Left ventricle myocardium inferior (tissue), 1 donor: ENCODE measurements at regions not wholly inside any gene's neighbourhood (a gene's known extent, or its start where the extent isn't known, plus 50 kb on each side); places are given as distances from the start of the nearest gene placed in this dataset.

Experiments
- DNase-seq: peaks from one replicate; pipeline ENCODE4 v3.0.0-alpha.2; 2020
- H3K27ac ChIP-seq: fragments of 200-600 bp; replicated peaks from 2 replicates; pipeline ENCODE4 v1.8.0; 2021
- H3K27me3 ChIP-seq: fragments of 200-600 bp; 2 replicates; pipeline ENCODE4 v1.8.0; 2021; ENCODE audit warnings: low read depth
- H3K36me3 ChIP-seq: fragments of 200-600 bp; 2 replicates; pipeline ENCODE4 v1.8.0; 2021
- H3K4me1 ChIP-seq: fragments of 200-600 bp; 2 replicates; pipeline ENCODE4 v1.8.0; 2021
- H3K4me3 ChIP-seq: fragments of 200-600 bp; 2 replicates; pipeline ENCODE4 v1.8.0; 2021; ENCODE audit warnings: mild to moderate bottlenecking, moderate library complexity
- H3K9me3 ChIP-seq: fragments of 200-600 bp; replicated peaks from 2 replicates; pipeline ENCODE4 v1.8.0; 2021
- intact Hi-C: fragments of 100-400 bp; cut with micrococcal nuclease; formaldehyde crosslinking; loops from one replicate; pipeline ENCODE4 v1.11.0; 2022
- TF ChIP-seq, protein P1 (sequence below): fragments of 200-600 bp; IDR thresholded peaks from 2 replicates; pipeline ENCODE4 v1.8.0; 2021; ENCODE audit warnings: antibody characterized with exemption, mild to moderate bottlenecking, borderline replicate concordance
- donor health status: DM: no; HTN: yes; CAD: no; lungs with severe emphysema.

DNA sequence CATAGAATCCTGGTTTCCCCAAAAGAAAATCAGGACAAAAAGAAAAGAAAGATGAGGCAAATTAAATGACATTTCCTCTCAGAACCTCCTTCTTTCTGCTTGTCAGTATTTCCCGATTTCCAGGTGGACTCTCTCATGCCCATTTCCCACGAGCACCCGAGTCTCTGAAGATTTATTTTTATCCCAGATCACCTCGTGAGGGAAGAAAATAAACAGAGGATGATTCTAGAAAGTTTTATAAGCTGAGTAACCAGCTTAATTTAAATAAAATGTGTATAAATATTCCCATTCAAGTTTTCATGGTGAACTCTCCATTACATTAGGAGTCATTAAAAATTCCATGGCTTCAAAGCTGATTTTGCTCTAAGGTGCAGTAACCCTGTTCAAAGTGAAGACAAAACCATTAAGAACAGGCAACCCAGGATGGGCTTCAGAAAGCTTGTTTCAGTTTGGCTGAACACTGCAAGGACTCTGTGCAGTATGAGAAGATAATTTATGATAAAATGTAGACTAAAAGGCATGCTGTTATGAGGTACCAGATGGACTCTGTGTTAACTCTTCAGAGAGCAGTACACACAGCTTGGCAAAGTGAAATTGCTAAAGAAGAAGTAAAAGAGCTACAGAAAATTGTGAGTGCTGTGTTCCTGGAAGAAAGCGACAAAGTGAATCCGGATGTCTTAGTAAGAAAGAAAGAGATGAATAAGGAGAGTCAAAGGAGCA is 521.3 kb upstream of the LRRN3 start:
- intact Hi-C loops = no loop called here
- no peak for DNase-seq

DNA sequence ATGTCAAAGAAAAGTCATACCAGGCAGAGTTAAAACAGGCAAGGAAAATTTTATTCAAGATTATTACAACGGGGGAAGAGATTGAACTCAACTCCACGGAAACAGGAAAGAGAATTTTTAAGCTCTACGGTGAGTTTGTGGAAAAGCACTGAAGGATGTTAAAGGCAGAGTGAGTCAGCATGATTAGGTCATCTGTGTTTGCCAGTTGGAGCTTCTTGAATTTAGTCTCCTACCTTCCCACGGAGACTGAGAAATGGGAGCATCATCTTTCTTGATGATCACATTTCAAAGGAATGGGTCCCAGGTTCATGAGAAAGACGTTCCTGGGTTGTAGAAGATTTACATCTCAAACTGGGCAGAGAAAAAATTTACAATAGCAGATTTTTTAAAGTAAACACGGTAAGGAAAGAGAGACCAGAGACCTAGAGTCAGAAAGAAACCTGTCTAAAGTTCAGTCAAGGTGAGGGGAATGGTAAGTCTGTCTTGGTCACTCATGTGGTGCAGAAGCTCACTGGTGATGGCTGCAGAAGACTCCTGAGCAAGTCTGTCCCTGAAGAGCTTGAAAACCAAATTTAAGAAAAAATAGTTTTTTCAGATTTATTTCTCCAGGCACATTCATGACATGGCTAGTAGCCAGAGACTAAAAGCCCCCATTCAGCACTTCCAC is 516.9 kb upstream of the LRRN3 start:
- no peak for DNase-seq
- Histone ChIP-seq H3K36me3 (no peaks in the 10 kb centered on the region), H3K27me3 (no peaks in the 10 kb centered on the region), H3K4me1 (no peaks in the 10 kb centered on the region), H3K4me3 (no peak overlapping the region), H3K9me3 (no peaks in the 10 kb centered on the region), H3K27ac (no peak overlapping the region)
- intact Hi-C loops = no loop called here
- TF ChIP-seq, protein P1, sequence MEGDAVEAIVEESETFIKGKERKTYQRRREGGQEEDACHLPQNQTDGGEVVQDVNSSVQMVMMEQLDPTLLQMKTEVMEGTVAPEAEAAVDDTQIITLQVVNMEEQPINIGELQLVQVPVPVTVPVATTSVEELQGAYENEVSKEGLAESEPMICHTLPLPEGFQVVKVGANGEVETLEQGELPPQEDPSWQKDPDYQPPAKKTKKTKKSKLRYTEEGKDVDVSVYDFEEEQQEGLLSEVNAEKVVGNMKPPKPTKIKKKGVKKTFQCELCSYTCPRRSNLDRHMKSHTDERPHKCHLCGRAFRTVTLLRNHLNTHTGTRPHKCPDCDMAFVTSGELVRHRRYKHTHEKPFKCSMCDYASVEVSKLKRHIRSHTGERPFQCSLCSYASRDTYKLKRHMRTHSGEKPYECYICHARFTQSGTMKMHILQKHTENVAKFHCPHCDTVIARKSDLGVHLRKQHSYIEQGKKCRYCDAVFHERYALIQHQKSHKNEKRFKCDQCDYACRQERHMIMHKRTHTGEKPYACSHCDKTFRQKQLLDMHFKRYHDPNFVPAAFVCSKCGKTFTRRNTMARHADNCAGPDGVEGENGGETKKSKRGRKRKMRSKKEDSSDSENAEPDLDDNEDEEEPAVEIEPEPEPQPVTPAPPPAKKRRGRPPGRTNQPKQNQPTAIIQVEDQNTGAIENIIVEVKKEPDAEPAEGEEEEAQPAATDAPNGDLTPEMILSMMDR = no peak

More for the DNA sequence above, 521.3 kb upstream of the LRRN3 start:
- Histone ChIP-seq H3K9me3 (no peaks in the 10 kb centered on the region), H3K4me3 (no peak overlapping the region), H3K4me1 (peaks cover 5% of the 10 kb centered on the region), H3K36me3 (no peaks in the 10 kb centered on the region), H3K27ac (no peak overlapping the region), H3K27me3 (no peaks in the 10 kb centered on the region)
- TF ChIP-seq, protein P1 = no peak

DNA sequence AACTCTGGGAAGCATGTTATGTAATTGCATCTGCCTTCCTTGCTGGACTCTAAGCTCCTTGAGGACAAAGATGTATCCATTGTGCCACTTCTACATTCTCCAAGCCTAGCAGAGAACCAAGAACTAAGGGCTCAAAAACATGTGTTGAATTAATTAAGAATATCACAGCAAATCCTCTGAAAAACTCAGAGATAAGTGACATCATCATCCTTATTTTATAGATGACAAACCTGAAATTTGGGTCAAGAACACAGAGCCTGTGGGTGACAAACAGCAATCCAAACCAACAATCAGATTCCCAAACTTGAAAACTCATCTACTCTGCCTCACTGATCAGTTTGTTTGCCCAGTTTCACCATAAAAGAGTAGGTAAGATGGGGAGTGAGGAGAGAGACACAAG is 503.6 kb upstream of the LRRN3 start:
- Histone ChIP-seq H3K4me3 (no peak overlapping the region), H3K9me3 (no peaks in the 10 kb centered on the region), H3K36me3 (no peaks in the 10 kb centered on the region), H3K27me3 (no peaks in the 10 kb centered on the region), H3K4me1 (no peaks in the 10 kb centered on the region), H3K27ac (no peak overlapping the region)
- TF ChIP-seq, protein P1 = no peak
- DNase-seq = no peak
- intact Hi-C loops = no loop called here

DNA sequence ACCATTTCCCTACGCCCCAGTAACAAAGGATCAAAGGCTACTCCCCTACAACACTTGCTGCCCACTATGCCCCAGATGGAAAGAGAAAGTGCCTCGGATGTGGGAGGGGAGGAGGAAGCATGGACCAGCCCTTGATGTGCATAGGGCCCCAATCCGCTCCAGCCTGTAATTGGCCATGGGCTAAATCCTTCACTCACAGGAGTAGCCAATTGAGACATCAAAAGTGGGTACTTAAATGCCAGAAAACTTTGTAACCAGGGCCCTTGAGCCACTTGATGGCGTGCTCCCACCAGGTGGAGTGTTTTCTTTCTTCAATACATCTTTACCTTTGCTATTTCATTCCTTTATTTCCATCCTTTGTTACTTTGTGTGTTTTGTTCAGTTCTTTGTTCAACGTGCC is 500.5 kb upstream of the LRRN3 start:
- H3K4me3 ChIP-seq = no peak overlapping the region
- TF ChIP-seq, protein P1 = no peak
- intact Hi-C loops = no loop called here

DNA sequence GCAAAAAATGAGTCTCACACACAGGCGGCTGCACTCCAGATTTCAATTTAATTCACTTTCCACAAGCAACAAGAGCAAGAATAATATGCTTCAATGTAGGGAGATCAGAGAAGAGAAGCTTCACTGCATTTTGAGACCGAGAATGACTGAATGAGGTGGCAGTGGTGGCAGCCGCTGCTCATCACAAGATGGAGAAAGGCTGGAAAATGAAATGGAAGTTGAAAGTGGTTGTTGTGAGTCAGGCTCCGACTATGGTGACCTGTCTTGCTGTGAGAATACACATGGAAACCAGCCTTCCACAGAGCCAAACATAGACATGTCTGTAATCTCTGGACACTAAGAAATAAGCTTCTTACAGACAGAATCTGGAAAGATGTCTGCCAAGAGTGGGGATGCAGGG is 499.6 kb upstream of the LRRN3 start:
- TF ChIP-seq, protein P1 = no peak
- Histone ChIP-seq H3K27me3 (no peaks in the 10 kb centered on the region), H3K9me3 (no peaks in the 10 kb centered on the region), H3K4me3 (no peak overlapping the region), H3K27ac (no peak overlapping the region), H3K36me3 (no peaks in the 10 kb centered on the region), H3K4me1 (no peaks in the 10 kb centered on the region)
- DNase-seq = no peak
- intact Hi-C loops = no loop called here

More for the DNA sequence above, 500.5 kb upstream of the LRRN3 start:
- Histone ChIP-seq H3K9me3 (no peaks in the 10 kb centered on the region), H3K27ac (no peak overlapping the region), H3K36me3 (no peaks in the 10 kb centered on the region), H3K4me1 (no peaks in the 10 kb centered on the region), H3K27me3 (no peaks in the 10 kb centered on the region)
- DNase-seq = no peak
